C4-2B (cell line): ENCODE measurements at regions not wholly inside any gene's neighbourhood (a gene's known extent, or its start where the extent isn't known, plus 50 kb on each side); places are given as distances from the start of the nearest gene placed in this dataset.

Experiments
- CTCF ChIP-seq: fragments of 450-650 bp; conservative IDR thresholded peaks from 2 replicates; pipeline ENCODE4 v1.5.1; 2017; ENCODE audit warnings: mild to moderate bottlenecking
- ZFX ChIP-seq: fragments of 450-650 bp; IDR thresholded peaks from 2 replicates; pipeline ENCODE4 v1.6.1; 2017

GRCh38 chr20:10992731-10993130, 318.9 kb upstream of the JAG1 start:
- no peak for TF ChIP-seq CTCF
- no peak for TF ChIP-seq ZFX
